HUES64 (cell line): ENCODE measurements at regions not wholly inside any gene's neighbourhood (a gene's known extent, or its start where the extent isn't known, plus 50 kb on each side); places are given as distances from the start of the nearest gene placed in this dataset.

ENCODE experiments used
- H3K27ac ChIP-seq: 2 replicates; pipeline ENCODE4 v1.7.0; 2013; ENCODE audit warnings: low read depth, low read length, inconsistent platforms
- H3K27me3 ChIP-seq: 2 replicates; pipeline ENCODE4 v1.6.1; 2013; ENCODE audit warnings: mild to moderate bottlenecking, low read length; ENCODE audit not compliant: insufficient read depth
- H3K36me3 ChIP-seq: 2 replicates; pipeline ENCODE4 v1.6.1; 2013; ENCODE audit warnings: mild to moderate bottlenecking, low read length; ENCODE audit not compliant: insufficient read depth
- H3K4me1 ChIP-seq: 2 replicates; pipeline ENCODE4 v1.6.1; 2013; ENCODE audit warnings: mild to moderate bottlenecking, low read length, moderate library complexity; ENCODE audit not compliant: insufficient read depth
- H3K4me3 ChIP-seq: 2 replicates; pipeline ENCODE4 v1.5.1; 2013; ENCODE audit warnings: mild to moderate bottlenecking, low read length, moderate library complexity
- H3K9ac ChIP-seq: 2 replicates; pipeline ENCODE4 v1.6.1; 2013; ENCODE audit warnings: mild to moderate bottlenecking, low read depth, low read length
- H3K9me3 ChIP-seq: 2 replicates; pipeline ENCODE4 v1.6.1; 2013; ENCODE audit warnings: low read depth, low read length; ENCODE audit not compliant: insufficient read depth
- WGBS: fragments of 150-250, 120-280 bp; methylation state at CpG from one replicate; pipeline ENCODE4 v1.1.7; 2013; ENCODE audit warnings: missing lambda C conversion rate; 5-methylcytosine and 5-hydroxymethylcytosine counted together

- no peaks in the 10 kb centered on the region for H3K27me3 ChIP-seq
- no peaks in the 10 kb centered on the region for H3K4me1 ChIP-seq
- H3K9ac ChIP-seq, result no peak overlapping the region
- H3K27ac ChIP-seq, result no peak overlapping the region
- H3K36me3 ChIP-seq, result no peaks in the 10 kb centered on the region
- H3K9me3 ChIP-seq, result peaks cover 15% of the 10 kb centered on the region
- no peak overlapping the region for H3K4me3 ChIP-seq
- WGBS, result 95% methylated on average over 8 of the region's 11 CpGs
Measured at GRCh38 chr5:2143088-2143487, 260.4 kb upstream of the IRX4 start.

DNA sequence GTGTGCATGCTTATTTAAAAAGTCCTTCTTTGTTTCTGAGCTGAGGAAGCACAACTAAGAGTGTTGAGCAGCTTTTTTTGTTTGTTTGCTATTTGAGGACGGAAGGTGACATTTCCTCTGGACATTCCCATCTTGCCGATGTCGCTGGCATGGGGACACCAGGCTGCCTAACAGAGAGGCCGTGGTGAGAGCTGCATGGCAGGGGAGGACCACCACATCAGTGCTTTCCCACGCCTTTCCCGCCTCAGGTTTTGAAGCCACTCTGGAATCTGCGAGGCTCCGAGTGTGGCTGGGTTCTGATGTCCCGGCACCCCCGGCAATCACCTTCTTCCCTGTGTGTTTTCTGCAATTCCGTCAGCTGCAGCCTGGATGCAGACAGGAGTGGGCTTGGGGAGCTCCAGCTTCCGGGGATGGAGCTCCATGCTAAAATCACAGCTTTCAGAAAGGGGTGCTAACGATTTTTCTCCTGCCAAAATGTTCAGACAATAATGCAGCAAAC is 259.8 kb upstream of the IRX4 start:
- Histone ChIP-seq H3K4me3 (no peak overlapping the region), H3K9me3 (peaks cover 15% of the 10 kb centered on the region)
- 92% methylated on average over 13 of the region's 13 CpGs for WGBS

DNA sequence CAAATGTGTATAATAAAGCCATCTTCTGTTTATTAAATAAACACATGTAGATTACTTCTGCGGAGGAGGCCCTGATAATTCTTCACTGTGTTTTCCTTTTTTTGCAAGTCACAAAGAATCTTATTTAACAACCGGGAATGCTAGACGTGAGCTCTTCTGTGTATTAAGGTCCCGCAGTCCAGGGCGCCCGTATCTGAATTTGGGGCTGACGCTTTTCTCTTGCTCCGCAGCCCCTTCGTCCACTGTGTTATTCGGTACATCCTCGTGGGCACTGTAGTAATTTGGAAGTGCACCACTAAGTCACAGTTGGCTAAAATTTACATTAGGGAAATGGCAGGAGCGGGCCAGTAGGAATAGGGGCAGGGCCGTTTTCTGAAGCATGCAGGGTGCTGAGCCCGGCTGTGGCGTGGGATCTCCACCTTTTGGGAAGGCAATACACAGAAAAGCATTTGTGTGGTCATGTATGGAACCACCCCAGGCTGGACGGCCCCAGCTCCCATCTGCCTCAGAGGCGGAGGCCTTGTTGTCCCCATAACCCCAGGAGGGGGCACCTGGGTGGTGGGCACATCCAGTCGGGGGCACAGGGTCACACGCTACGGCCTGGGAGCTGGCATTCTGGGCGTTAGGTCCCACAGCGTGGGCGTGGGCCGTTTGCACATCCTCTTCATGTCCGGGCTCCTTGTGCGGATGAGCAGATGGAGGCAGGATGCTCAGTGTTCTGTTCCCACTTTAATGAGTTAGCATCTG is 258.7 kb upstream of the IRX4 start:
- H3K9ac ChIP-seq, result no peak overlapping the region
- no peaks in the 10 kb centered on the region for H3K4me1 ChIP-seq
- peaks cover 15% of the 10 kb centered on the region for H3K9me3 ChIP-seq
- H3K27me3 ChIP-seq, result no peaks in the 10 kb centered on the region
- no peaks in the 10 kb centered on the region for H3K36me3 ChIP-seq
- 87% methylated on average over 26 of the region's 26 CpGs for WGBS
- no peak overlapping the region for H3K4me3 ChIP-seq
- H3K27ac ChIP-seq, result no peak overlapping the region

More for the DNA sequence above, 259.8 kb upstream of the IRX4 start:
- Histone ChIP-seq H3K4me1 (no peaks in the 10 kb centered on the region), H3K27ac (no peak overlapping the region), H3K9ac (no peak overlapping the region), H3K27me3 (no peaks in the 10 kb centered on the region), H3K36me3 (no peaks in the 10 kb centered on the region)

- no peak overlapping the region for H3K9ac ChIP-seq
- no peak overlapping the region for H3K27ac ChIP-seq
- peaks cover 15% of the 10 kb centered on the region for H3K9me3 ChIP-seq
- no peaks in the 10 kb centered on the region for H3K4me1 ChIP-seq
- H3K27me3 ChIP-seq, result no peaks in the 10 kb centered on the region
- H3K36me3 ChIP-seq, result no peaks in the 10 kb centered on the region
- WGBS, result 94% methylated on average over 23 of the region's 25 CpGs
- no peak overlapping the region for H3K4me3 ChIP-seq
Measured at GRCh38 chr5:2140501-2141175, 257.9 kb upstream of the IRX4 start.

DNA sequence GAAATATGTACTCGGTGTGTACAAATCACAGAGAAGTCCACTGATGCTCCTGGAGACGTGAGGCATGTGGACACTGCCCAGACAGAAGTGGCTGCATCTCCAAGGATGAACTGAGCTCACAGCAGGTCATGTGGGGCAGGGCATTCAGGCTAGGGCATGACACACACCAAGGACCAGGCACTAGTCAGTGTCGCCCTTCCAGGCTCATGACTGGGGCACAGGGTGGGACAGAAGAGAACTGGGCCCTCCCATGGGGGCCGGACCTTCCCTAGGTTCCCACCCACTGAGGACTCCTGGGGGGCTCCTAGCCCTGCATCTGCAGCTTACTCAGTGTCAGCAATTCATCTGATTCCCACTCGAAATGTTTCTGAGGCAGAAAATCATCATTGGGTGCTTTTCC is 256.8 kb upstream of the IRX4 start:
- Histone ChIP-seq H3K27me3 (no peaks in the 10 kb centered on the region), H3K9me3 (peaks cover 4% of the 10 kb centered on the region; the same call in 1 of the 2 replicates), H3K36me3 (no peaks in the 10 kb centered on the region), H3K4me1 (no peaks in the 10 kb centered on the region), H3K27ac (no peak overlapping the region), H3K9ac (no peak overlapping the region), H3K4me3 (no peak overlapping the region)
- WGBS, result 91% methylated on average over 5 of the region's 5 CpGs

GRCh38 chr5:2138896-2139295 is 256.2 kb upstream of the IRX4 start:
- no peaks in the 10 kb centered on the region for H3K36me3 ChIP-seq

DNA sequence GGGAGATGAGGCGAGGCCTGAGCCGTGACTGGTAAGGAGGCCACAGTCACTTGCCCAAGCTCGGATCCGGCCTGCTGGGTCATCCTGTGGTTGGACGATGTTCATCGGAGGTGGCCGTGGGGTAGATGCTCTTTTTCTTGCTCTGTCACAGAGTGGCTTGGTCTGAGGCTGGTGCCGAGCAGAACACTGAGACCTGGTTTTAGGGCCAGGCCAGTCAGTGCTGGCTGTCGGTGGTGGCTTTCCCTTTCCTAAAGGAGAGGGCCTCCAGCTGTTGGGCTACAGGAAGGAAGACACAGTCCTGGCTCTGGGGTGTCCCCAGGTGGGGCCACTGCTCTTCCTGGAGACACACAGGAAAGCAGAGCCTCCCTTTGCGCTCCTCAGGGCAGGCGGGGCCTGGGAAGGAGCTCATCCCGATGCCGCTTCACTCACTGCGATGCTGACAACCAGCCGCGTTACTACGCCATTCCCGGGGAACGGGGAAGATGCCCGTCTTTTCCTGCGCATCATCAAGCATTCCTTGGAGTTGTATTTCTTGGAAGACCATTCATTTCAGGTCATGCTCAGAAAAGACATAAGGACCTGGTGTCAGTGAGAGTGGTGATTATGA is 254.8 kb upstream of the IRX4 start:
- Histone ChIP-seq H3K9ac (no peak overlapping the region), H3K27me3 (no peaks in the 10 kb centered on the region), H3K27ac (no peak overlapping the region), H3K36me3 (no peaks in the 10 kb centered on the region), H3K9me3 (no peaks in the 10 kb centered on the region), H3K4me1 (no peaks in the 10 kb centered on the region), H3K4me3 (no peak overlapping the region)
- 96% methylated on average over 21 of the region's 21 CpGs for WGBS

More at GRCh38 chr5:2138896-2139295, 256.2 kb upstream of the IRX4 start:
- no peak overlapping the region for H3K9ac ChIP-seq
- H3K27ac ChIP-seq, result no peak overlapping the region
- no peaks in the 10 kb centered on the region for H3K27me3 ChIP-seq
- no peaks in the 10 kb centered on the region for H3K4me1 ChIP-seq
- no peak overlapping the region for H3K4me3 ChIP-seq
- no peaks in the 10 kb centered on the region for H3K9me3 ChIP-seq
- WGBS, result 94% methylated on average over 12 of the region's 12 CpGs

DNA sequence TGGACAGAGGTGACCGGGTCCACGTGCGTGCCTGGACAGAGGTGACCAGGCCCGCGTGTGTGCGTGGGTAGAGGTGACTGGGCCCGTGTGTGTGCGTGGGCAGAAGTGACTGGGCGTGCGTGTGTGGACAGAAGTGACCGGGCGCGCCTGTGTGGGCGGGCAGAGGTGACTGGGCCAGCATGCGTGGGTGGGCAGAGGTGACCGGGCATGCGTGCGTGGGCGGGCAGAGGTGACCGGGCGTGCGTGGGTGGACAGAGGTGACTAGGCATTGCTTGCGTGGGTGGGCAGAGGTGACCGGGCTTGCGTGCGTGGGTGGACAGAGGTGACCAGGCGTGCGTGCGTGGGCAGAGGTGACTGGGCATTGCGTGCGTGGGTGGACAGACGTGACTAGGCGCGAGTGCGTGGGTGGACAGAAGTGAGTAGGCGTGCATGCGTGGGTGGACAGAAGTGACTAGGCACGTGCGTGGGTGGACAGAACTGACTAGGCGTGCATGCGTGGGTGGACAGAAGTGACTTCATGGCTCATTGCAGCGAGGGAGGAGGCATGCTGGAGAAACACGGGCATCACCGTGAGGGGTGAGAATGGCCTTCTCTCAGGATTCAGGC is 254.1 kb upstream of the IRX4 start:
- 90% methylated on average over 44 of the region's 44 CpGs for WGBS
- no peaks in the 10 kb centered on the region for H3K4me1 ChIP-seq

DNA sequence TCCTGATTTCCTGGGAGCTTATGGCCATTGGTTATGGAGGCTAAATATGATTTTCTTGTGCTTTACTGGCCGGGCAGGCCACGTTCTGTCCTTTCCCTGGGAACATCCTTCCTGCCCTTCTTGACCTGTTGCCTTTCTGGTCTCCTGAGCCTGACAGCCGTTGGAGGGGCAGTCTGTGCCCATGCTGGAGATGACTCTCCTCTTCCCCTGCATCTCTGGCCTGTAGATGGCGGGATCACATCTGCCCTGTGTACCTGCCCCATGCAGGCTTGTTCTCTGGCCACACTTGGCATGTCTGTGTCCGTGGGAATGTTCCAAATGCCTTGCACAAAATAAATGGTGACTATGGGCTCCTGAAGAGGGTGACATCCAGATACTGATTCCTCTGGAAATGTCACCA is 253.1 kb upstream of the IRX4 start:
- Histone ChIP-seq H3K9ac (no peak overlapping the region), H3K27ac (no peak overlapping the region), H3K36me3 (no peaks in the 10 kb centered on the region), H3K4me3 (no peak overlapping the region), H3K4me1 (no peaks in the 10 kb centered on the region), H3K9me3 (no peaks in the 10 kb centered on the region), H3K27me3 (no peaks in the 10 kb centered on the region)
- WGBS, result 83% methylated on average over 5 of the region's 5 CpGs

More for the DNA sequence above, 254.1 kb upstream of the IRX4 start:
- Histone ChIP-seq H3K27ac (no peak overlapping the region), H3K9ac (no peak overlapping the region), H3K4me3 (no peak overlapping the region), H3K9me3 (no peaks in the 10 kb centered on the region), H3K36me3 (no peaks in the 10 kb centered on the region), H3K27me3 (no peaks in the 10 kb centered on the region)

GRCh38 chr5:2135354-2135753 is 252.6 kb upstream of the IRX4 start:
- Histone ChIP-seq H3K4me3 (no peak overlapping the region), H3K27me3 (no peaks in the 10 kb centered on the region), H3K27ac (no peak overlapping the region)

More at GRCh38 chr5:2135354-2135753, 252.6 kb upstream of the IRX4 start:
- no peaks in the 10 kb centered on the region for H3K9me3 ChIP-seq
- H3K36me3 ChIP-seq, result no peaks in the 10 kb centered on the region
- H3K9ac ChIP-seq, result no peak overlapping the region
- H3K4me1 ChIP-seq, result no peaks in the 10 kb centered on the region
- WGBS, result 95% methylated on average over 8 of the region's 8 CpGs
